Midbrain (tissue), 1 donor: ENCODE measurements at regions not wholly inside any gene's neighbourhood (a gene's known extent, or its start where the extent isn't known, plus 50 kb on each side); places are given as distances from the start of the nearest gene placed in this dataset.

Source experiments
- DNase-seq: peaks from one replicate; lab custom pipeline; 2025; lab: John Stamatoyannopoulos, UW

DNA sequence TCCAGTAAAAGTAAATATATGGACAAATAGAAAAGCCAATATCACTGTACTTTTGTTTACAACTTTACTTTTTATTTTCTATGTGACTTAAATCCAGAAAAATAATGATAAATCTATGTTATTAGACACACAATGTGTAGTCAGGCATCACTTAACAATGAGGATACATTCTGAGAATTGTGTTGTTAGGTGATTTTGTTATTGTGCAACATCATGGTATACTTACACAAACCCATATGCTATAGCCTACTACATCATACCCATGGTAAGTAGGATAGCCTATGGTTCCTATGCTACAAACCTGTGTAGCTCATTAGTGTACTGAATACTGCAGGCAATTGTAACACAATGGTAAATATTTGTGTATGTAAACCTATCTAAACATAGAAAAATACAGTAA, 781.7 kb upstream of the GHITM start:
- no peak for DNase-seq

GRCh38 chr10:83367036-83367435, 772.3 kb upstream of the GHITM start:
- no peak for DNase-seq

DNA sequence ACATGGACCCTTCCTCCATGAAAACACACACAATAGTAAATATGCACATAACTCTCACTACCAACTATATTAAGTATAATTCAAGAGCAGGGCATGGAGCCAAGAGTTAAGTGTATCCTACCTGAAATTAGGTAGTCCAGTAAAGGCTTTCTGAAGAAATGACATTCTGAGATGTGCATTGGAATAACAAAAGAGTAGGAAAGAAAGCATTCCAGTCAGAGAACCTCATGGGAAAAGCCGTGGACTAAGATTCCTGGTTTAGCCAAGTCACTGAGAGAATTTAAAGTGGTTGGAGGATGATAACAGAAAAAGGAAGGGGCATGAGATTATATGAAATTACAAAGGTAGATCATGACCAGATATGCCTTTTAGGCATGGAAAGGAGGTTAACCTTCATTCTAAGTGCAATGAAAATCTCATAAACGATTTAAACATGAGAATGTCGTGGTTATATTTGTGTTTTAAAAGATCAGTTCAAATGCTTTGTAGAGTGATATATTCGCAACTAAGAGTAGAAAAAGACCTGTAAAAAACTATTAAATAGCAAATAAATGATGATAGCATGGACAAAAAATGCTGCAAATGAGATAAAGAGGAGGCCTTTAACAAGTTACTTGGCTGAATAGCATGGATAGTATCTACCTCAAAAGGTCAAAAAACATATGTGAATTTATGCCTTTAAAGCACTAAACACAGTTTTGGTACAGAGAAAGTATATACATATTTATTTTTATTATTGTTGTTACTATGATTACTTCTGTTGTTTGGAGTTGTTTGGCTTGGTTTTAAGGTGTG, 767.4 kb upstream of the GHITM start:
- DNase-seq: no peak

DNA sequence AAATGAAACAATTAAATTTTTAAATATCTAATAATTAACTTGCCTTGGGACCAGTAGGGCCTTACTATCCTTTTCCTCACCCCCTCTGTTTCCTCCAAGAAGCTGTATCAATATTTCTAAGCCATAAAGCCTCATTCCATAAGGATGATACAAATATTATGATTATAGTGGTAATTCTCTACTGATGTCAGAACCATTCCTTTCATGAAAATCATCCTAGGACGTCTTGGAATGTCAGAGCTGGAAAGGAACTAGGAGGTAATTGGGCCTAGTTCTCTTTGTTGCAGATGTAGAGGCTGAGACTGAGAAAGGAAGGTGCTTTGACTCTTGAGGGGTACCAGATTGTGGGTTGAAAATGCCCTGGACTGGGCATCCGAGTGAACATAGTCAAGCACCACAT, 766.7 kb upstream of the GHITM start:
- DNase-seq: no peak

DNA sequence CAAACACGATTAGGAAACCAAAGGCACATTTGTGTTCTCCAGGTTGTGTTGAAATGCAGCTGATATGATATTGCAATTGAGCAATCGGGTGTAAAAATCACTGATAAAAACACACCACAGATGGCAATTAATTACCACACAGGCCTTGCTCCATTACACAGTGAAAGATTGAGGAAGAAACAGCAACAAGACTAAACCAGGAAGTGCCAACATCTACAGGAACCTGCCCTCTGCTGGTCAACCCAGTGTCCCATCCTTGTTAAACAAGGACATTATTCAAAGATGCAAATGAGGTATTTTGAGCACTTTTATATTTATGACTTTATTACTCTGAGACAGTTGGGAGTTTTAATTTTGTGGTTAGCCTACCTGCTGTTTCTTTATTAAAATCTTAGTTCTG, 765.6 kb upstream of the GHITM start:
- no peak for DNase-seq

DNA sequence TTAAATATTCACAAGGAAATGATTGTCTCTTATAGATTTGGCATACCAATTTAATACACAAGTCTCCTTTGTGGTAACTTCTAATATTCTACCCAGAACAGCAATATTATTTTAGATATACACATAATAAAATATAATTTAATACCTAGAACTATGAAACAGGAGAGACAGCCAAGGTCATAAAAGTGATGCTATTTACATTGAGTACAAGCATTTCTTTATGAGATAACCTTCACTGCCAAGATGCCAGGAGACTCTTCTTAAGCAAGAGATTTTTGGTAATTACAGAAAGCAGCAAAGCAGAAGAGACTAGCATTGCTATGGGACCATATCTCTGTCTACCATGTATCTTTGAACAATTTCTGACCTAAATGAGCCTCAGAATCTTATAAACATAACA, 764.6 kb upstream of the GHITM start:
- no peak for DNase-seq

DNA sequence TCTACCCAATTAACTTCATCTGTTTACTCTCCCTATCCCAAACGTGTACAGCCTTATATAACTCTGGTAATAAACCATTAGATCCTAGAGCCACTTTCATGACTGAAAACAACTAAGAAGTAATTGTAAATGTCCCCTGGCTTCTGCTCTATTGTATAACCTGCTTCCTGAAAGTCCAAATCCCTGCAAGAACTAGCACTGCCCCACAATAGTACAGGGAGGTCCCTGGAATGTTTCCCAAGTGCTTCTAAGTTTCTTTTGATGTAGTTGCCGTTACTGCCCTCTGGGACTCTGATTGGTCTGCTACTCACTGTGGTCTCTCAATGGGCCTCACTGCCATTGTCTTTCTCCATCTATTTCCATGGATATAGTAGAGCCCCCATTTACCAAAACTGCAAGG, 764.0 kb upstream of the GHITM start:
- DNase-seq: no peak

DNA sequence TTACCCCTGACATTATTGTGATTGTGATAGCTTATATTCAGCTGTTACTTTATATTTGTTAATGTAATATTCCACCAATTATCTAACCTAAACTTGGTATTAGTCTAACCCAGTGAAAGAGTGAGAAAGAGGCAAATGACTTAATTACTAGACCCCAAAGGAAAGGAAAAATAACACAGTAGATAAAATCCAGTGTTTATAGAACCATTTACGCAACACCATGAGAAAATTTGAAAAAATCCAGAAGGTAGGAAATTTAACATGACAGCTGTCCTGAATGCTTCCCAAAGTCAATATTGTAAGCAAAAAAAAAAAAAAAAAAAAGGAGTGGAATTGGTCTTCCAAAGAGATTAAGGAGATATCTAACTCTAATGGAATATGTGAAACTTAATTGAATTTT, 741.5 kb upstream of the GHITM start:
- no peak for DNase-seq

GRCh38 chr10:83410570-83410969, 728.7 kb upstream of the GHITM start:
- no peak for DNase-seq

DNA sequence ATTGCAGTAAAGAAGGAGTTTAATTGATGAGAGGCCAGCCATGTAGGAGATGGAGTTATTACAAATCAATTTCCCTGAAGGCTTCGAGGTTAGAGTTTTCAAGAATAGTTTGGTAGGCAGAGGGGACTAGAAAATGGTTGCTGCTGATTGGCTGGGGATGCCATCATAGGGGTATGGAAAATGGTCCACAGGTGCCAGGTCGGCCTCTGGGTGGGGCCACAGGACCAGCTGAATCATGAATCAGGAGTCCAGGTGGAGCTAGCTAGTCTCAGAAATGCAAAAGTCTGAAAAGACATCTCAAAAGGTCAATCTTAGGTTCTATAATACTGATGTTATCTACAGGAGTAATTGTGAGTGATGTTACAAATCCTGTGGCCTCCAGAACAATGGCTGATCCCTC, 714.0 kb upstream of the GHITM start:
- no peak for DNase-seq

DNA sequence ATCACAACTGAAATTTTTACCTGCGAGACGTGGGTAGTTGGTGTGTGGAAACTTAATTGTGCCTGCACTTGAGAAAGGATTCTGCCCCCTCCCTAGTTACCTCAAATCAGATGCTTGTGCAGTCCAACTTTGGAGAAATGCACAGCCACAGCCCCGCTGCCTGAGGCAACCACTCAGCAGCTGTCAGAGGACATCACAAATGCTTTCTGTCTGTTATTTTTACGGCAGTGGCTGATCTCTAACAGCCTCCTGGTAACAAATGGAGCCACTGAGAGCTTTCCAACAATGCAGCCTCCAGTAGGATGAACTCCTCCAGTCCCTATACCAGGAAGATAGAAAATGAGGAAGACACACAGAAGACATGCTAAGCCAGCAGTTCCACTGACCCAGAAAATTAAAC, 712.2 kb upstream of the GHITM start:
- no peak for DNase-seq

GRCh38 chr10:83432261-83433045, 706.9 kb upstream of the GHITM start:
- DNase-seq: no peak

GRCh38 chr10:83433705-83434104, 705.6 kb upstream of the GHITM start:
- DNase-seq: no peak

DNA sequence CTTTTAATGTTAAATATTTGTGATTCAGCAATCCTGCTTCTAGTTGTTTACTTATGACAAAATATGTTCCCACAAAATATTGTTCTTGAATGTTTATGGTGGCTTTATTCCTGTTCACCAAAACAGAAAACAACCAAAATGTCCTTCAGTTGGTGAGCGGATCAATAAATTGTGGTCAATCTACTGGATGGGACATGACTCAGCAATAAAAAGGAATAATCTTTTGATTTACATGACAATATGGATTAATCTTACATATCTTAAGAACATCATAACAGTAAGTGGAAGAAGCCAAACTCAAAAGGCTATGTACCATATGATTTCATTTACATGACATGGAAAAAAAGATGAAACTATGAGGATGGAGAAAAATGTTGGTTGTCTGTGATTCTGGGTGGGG, 691.3 kb upstream of the GHITM start:
- DNase-seq: no peak

GRCh38 chr10:83458611-83459010, 680.7 kb upstream of the GHITM start:
- DNase-seq: no peak

GRCh38 chr10:83459124-83459523, 680.2 kb upstream of the GHITM start:
- DNase-seq: no peak

GRCh38 chr10:83469728-83470331, 669.5 kb upstream of the GHITM start:
- DNase-seq: no peak

GRCh38 chr10:83476211-83476610, 663.1 kb upstream of the GHITM start:
- no peak for DNase-seq

GRCh38 chr10:83489161-83489560, 650.1 kb upstream of the GHITM start:
- DNase-seq: no peak

- no peak for DNase-seq
Measured at GRCh38 chr10:83492004-83492403, 647.3 kb upstream of the GHITM start.

DNA sequence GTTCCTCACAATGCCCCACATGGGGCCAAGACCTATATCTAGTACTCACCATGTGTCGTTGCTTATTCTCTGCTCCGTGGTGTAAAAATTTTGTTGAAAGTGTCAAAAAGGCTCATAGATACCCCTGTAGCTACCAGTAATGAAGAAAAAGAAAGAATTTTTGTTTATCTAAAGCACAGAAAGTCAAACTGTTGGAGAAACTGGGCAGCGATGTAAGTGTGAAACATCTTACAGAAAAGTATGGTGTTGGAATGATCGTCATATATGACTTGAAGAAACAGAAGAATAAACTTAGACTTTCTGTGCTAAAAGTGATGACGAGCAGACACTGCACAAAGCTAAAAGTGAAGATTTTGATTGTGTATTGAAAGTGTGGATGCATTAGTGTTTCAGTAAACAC, 626.6 kb upstream of the GHITM start:
- DNase-seq: no peak

GRCh38 chr10:83515001-83515400, 624.3 kb upstream of the GHITM start:
- no peak for DNase-seq

- DNase-seq: no peak
Measured at GRCh38 chr10:83516788-83517187, 622.5 kb upstream of the GHITM start.
